HG03159 (cell line): ENCODE measurements at regions not wholly inside any gene's neighbourhood (a gene's known extent, or its start where the extent isn't known, plus 50 kb on each side); places are given as distances from the start of the nearest gene placed in this dataset.
A peak's percentile ranks its signal among the peaks of the same experiment; 100 is the strongest.

Experiments
- ATAC-seq: cut with Tn5 transposase; IDR thresholded peaks from one replicate; pipeline ENCODE4 v1.9.1; 2021; ENCODE audit warnings: mild to moderate bottlenecking, moderate library complexity; ENCODE audit not compliant: unreplicated experiment

- ATAC-seq = peak; percentile 52
Measured at GRCh38 chr5:23012842-23013241, 159.7 kb upstream of the CDH12 start.

- ATAC-seq = no peak
Measured at GRCh38 chr5:23007762-23008161, 154.6 kb upstream of the CDH12 start.

- no peak for ATAC-seq
Measured at GRCh38 chr5:23007236-23007635, 154.1 kb upstream of the CDH12 start.

- ATAC-seq = no peak
Measured at GRCh38 chr5:23001120-23001519, 148.0 kb upstream of the CDH12 start.

- no peak for ATAC-seq
Measured at GRCh38 chr5:22998774-22999173, 145.6 kb upstream of the CDH12 start.

GRCh38 chr5:22998362-22998761 is 145.2 kb upstream of the CDH12 start:
- no peak for ATAC-seq

- no peak for ATAC-seq
Measured at GRCh38 chr5:22988937-22989336, 135.8 kb upstream of the CDH12 start.

GRCh38 chr5:22986281-22986680 is 133.1 kb upstream of the CDH12 start:
- ATAC-seq = no peak

GRCh38 chr5:22985446-22985845 is 132.3 kb upstream of the CDH12 start:
- no peak for ATAC-seq

- no peak for ATAC-seq
Measured at GRCh38 chr5:22970956-22971618, 117.9 kb upstream of the CDH12 start.

- ATAC-seq = no peak
Measured at GRCh38 chr5:22970491-22970890, 117.3 kb upstream of the CDH12 start.

GRCh38 chr5:22968386-22968785 is 115.2 kb upstream of the CDH12 start:
- no peak for ATAC-seq

GRCh38 chr5:22965960-22966359 is 112.8 kb upstream of the CDH12 start:
- no peak for ATAC-seq

GRCh38 chr5:22964632-22965031 is 111.5 kb upstream of the CDH12 start:
- no peak for ATAC-seq

- no peak for ATAC-seq
Measured at GRCh38 chr5:22958462-22959262, 105.5 kb upstream of the CDH12 start.

- ATAC-seq = no peak
Measured at GRCh38 chr5:22947921-22948320, 94.8 kb upstream of the CDH12 start.

- ATAC-seq = no peak
Measured at GRCh38 chr5:22938362-22938761, 85.2 kb upstream of the CDH12 start.

GRCh38 chr5:22928821-22929482 is 75.8 kb upstream of the CDH12 start:
- no peak for ATAC-seq

GRCh38 chr5:22926574-22926973 is 73.4 kb upstream of the CDH12 start:
- no peak for ATAC-seq

- no peak for ATAC-seq
Measured at GRCh38 chr5:22918511-22918910, 65.4 kb upstream of the CDH12 start.

GRCh38 chr5:22916393-22916792 is 63.2 kb upstream of the CDH12 start:
- ATAC-seq = no peak

- ATAC-seq = no peak
Measured at GRCh38 chr5:22911019-22911418, 57.9 kb upstream of the CDH12 start.
